Stimulated activated CD8-positive, alpha-beta memory T cell treated with anti-CD3 and anti-CD28 coated beads, Interleukin-12 subunit alpha, Interleukin-12 subunit beta, amount 100 ng/mL, for 4 hours (primary cell): ENCODE measurements at regions not wholly inside any gene's neighbourhood (a gene's known extent, or its start where the extent isn't known, plus 50 kb on each side); places are given as distances from the start of the nearest gene placed in this dataset.

Source experiments
- DNase-seq: peaks from one replicate; pipeline ENCODE4 v3.0.0-alpha.2; 2020; ENCODE audit warnings: low read depth

GRCh38 chr21:35338881-35339632, 290.0 kb upstream of the RUNX1 start:
- DNase-seq: no peak

GRCh38 chr21:35338281-35338680, 289.2 kb upstream of the RUNX1 start:
- no peak for DNase-seq

DNA sequence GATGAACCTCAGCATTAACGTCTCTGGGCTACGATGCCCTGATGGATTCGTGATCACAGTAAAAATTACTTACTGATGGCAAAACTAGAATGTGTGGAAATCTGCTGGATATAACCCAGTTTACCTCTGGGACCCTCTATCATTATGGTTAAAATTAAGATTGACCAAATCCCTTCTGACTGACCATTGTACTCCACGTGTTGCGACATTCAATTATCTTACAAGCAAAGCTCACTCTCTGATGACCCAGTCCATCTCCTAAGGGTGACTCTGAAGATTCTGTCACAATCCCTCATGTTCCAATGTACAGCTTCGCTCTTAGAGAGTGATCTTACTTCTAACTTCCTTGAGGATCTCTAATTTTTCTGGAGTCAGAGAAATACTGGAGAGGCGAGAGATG, 288.5 kb upstream of the RUNX1 start:
- DNase-seq: no peak

DNA sequence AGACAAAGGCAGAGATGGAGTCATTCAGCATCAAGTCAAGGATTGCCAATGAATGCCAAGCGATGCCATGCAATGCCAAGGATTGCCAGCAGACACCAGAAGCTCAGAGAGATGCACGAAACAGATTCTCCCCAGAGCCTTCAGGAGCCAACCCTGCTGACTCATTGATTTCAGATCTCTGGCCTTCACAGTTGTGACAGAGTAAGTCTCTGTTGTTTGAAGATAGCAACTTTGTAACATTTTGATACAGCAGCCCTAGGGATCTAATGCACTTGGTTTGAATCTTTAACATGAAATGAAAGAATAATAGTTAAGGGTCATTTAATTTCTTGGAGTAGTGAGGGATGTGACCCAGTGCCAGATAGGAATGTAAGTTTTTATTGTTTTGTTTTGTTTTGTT, 287.4 kb upstream of the RUNX1 start:
- no peak for DNase-seq

GRCh38 chr21:35335951-35336446, 286.9 kb upstream of the RUNX1 start:
- DNase-seq: no peak

- no peak for DNase-seq
Measured at GRCh38 chr21:35333831-35334618, 284.9 kb upstream of the RUNX1 start.

- no peak for DNase-seq
Measured at GRCh38 chr21:35332841-35333426, 283.8 kb upstream of the RUNX1 start.

DNA sequence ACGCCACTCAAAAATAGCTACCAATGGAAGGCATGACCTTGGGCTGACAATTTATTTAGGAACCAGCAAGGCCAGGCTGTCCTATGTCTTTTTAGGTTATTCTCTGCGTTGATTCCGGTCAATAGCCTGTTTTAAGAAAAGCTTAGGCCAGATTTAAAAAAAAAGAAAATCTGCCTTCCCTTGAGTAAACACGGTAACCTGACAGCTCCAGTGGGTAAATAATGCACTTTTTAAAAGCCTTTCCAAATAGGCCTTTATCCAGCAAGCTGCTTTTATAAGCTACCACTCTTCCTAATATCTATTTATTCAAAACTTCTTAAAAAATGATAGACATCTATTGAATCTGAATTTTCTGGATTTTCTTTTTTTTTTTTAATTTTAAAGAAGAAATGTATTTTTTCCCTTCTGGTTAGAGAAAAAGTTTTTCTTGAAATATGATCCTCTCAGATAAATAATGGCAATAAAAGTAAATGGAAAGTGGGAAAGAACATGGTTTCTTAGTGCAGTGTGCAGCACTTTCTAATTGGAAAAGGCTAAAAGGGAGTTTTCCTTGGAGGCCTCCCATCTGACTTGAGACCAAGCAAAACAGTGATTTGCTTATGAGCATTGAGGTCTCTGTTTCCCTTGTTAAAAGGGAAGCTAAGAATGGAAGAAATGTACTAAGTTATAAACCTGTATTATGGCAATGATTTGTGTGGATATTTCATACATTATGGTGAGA, 281.0 kb upstream of the RUNX1 start:
- no peak for DNase-seq

- no peak for DNase-seq
Measured at GRCh38 chr21:35328856-35329455, 279.9 kb upstream of the RUNX1 start.

DNA sequence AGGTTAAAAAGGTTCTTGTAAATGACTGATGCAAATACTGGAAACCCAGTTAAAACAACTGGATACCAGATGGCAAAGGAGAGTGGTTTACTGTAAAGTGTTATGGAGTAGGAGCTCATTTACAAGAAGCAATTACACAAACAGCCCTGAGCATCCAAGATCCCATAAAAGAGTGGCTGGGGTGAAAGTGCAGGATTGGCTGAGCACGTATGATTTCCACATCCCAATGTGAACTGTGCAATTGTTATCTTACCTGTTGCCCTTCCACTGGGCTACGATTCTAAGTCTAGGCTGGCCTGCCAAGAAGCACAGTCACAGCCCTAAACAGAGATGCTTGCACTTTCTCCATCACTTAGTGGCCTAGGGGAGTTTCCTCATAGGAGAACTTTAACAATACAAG, 277.6 kb upstream of the RUNX1 start:
- no peak for DNase-seq

DNA sequence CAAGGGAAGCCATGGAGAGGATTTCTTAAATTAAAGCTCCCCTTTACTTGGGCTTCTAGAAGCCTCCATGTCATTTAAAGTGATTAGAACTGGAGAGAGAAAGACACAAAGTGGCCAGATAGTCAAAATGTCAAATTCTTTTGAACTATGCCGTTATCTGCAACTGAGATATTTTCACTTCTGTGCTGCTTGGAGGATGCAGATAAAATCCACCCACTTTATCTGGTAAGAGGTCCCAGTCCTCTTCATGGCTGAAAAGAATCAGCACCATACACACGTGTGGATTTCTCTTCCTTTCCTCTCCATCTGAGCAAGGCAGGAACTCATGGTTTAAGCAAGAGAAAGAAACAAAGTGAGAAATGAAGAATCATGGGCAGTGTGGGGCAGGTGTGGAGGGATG, 276.9 kb upstream of the RUNX1 start:
- DNase-seq: no peak

DNA sequence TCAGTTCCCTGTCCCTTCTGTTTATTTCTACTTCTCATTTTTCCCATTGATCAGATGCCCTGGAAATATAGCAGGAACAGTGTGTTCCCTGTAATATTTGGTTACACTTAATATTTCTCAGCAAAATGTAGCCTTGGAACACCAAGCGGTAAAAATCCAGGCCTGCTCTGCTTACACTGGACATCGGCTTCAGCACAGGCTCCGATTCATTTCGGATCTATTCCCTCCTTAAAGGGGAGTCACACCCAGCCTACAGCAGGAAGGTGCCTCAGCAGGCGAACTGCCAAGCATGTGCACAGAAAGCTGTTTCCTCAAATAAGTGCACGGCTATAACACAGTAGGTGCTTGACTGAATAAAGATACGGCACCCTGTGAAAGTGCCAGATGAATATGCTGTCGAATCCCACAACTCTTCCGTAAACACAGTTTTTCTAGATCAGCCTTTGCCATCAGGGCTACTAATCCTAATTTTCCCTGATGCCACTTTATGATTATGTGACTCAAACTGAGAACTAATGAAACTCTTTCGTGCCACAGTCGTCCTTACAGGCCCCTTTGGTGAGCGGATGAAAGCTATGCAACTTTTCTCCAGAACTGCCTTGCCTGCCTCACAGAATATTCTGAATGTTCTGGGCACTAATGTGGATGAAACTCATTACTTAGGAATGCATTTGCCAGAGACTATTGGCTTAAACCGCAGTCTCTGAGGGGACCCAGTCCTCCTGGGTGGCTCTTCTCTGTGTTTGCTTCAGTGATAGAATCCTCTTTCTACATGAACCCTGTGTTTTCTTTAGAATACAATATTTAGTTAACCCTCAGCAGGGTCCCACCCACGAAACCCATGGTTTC, 275.5 kb upstream of the RUNX1 start:
- DNase-seq: no peak

- DNase-seq: no peak
Measured at GRCh38 chr21:35323947-35324346, 274.8 kb upstream of the RUNX1 start.

DNA sequence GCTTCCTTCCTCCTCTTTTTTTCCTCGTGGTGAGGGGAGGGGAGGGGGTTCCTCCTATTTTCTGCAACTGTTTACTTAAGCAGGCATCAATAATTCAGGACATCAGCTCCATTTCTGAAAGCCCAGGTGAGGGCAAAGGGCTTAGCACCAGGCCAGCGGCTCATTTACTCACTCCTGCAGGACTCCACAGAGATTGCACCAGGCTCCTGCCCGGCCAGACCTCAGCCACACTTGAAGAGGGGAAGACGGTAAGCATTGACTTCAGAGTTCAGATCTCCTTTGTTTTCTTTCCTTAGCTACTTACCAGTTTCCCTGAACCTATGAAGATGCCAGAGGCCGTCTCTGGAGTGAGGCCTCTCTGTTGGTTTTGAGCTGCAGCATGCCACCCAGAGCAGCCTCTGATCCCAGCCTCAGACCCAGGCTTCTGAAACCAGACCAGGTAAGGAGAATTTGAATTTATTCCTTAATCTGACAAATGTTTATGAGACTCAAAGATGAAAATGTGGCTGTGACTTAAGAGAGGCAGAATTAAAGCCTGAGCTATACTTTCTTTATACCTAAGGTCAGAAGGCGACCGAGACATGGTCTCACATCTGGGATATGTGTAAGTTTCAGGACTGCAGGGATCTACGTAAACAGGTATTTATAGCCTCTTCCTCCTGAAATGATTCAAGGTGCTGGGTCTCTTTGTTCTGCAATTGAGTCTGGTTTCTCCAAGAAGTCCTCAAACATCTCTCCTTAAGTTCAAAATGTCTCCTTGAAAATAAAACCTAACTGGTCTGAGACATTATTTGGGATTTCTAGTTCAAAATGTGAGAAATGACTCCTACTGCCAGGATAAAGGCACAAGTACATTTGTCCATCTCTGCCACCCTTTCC, 272.5 kb upstream of the RUNX1 start:
- DNase-seq: no peak

GRCh38 chr21:35319684-35320283, 270.7 kb upstream of the RUNX1 start:
- no peak for DNase-seq

DNA sequence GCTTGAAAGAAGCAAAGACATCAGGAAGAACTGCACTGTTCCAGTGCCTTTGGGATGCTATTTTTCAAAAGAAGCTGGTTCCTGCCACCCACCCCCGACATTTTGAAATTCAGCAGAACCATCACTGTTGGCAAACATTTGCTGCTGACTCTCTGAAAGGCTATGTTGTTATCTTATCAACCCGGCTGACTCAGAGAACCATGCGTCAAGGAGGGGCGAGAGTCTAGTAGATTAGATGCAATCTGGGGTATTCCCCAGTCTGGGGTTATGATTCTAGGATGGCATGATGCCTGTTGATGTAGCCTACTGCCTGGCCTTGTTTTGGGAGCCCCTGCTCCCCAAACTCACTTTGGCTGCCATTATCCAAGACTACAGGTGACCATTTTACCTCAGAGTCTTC, 267.8 kb upstream of the RUNX1 start:
- no peak for DNase-seq

- DNase-seq: no peak
Measured at GRCh38 chr21:35316456-35316855, 267.4 kb upstream of the RUNX1 start.

- no peak for DNase-seq
Measured at GRCh38 chr21:35314857-35315582, 265.9 kb upstream of the RUNX1 start.

DNA sequence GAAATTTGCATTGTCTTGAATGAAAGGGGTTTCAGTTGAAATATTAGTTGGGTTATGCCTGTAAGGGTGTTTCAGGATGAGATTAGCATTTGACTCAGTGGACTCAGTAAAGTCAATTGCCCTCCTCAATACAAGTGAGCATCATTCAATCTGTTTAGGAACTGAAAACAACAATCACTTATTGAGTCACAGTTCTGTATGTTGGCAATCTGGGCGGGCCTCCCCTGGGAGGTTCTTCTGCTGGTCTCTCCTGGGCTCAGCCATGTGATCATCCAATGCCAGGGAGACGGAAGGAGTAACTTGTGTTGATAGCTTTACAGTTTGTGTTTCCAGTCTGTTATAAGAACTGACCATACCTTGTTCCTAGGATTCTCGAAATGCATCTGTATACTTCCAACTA, 262.9 kb upstream of the RUNX1 start:
- DNase-seq: no peak
